GM19025 (cell line): ENCODE measurements at regions not wholly inside any gene's neighbourhood (a gene's known extent, or its start where the extent isn't known, plus 50 kb on each side); places are given as distances from the start of the nearest gene placed in this dataset.
"Not testable (repeated sequence)": the region's sequence is repeated elsewhere in the genome, so short reads cannot be mapped to it uniquely, and the experiment has no call there.

Experiments
- ATAC-seq: cut with Tn5 transposase; IDR thresholded peaks from one replicate; pipeline ENCODE4 v1.9.1; 2021; ENCODE audit warnings: mild to moderate bottlenecking, low read depth, moderate library complexity; ENCODE audit not compliant: unreplicated experiment

DNA sequence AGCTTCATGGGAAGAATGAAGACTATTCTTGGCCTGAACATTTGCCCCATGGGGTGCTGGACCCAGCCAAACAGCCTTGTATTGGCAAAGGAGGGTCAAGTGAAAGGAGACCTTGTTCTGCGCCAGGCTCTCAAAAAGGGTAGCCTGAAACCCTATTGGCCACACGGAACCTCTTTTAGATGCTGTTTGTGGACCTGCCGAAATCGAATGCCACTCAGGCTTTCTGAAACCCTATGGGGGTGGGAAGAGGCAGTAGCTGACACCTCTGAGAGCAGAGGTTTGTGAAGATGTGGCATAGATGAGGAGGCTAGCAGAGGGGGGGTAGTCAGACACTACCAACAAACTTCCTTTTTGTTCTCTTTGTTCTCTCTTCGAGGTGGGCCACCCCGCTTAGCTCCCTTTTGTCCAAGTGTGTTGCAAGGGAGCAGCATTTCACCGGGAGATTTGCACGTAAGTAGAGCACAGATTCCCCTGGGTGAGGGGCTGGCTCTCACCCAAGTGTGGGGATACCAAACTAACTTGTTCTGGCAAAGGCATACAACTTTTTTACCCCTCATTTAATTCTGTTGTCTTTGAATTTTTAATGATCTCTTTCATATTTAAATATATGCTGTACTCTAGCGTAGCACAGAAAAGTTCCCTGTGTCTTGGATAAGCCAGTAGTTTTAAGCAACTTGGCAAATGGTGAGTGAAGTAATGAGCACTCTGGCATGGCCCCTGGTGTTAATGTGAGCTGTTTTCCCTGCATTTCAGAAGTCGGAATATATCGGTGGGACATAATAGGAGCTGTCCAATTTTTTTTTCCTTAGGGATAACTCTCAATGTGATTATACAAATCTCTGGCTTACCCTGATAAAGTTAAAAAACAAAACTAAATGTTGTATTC lies 107.7 kb downstream of the SEPTIN7 start:
- no peak for ATAC-seq

DNA sequence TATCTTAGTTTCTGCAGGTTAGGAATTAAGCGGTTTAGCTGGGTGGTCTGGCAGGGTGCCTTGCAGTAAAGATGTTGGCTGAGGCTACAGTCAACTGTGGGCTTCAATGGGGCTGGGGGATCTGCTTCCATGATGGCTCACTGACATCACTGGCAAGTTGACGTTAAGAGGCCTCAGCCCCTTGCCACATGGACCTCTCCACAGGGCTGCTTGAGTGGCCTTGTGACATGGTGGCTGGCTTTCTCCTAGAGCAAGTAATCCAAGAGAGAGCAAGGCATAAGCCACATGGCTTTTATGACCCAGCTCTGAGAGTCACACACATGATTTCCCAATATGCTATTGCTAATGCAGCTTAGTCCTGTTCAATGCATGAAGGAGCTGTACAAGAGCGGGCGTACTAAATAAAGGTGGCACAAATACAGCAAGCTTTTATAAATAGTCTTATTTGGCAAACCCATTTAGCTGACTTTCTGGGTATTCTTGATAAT lies 109.1 kb downstream of the SEPTIN7 start:
- ATAC-seq: no peak

DNA sequence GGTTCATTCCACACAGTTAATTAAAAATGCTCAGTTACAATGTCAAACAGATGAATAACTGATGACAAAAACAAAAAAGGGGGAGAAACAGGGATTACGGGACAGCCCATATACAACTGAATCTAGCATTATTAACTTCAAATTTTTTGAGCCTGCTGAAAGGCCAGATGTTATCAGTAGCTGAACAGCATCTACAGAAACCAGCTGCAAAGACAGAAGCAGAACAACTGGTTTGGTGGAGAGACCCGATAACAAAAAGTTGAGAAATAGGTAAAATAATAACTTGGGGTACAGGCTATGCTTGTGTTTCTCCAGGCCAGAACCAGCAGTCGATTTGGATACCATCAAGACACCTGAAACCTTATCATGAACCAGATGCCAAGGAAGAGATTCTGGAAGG lies 109.8 kb downstream of the SEPTIN7 start:
- not testable (repeated sequence) for ATAC-seq

DNA sequence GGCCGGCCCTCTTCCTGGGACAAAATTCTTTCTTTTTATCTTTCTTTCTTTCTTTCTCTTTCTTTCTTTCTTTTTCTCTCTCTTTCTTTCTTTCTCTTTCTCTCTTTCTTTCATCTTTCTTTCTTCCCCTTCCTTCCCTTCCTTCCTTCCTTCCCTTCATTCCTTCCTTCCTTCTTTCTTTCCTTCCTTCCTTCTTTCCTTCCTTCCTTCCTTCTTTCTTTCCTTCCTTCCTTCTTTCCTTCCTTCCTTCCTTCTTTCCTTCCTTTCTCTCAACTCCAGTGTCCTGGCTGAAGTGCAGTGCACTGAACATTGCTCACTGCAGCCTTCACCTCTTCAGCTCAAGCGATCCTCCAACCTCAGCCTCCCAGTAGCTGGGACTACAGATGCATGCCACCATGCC lies 112.5 kb downstream of the SEPTIN7 start:
- ATAC-seq: not testable (repeated sequence)

DNA sequence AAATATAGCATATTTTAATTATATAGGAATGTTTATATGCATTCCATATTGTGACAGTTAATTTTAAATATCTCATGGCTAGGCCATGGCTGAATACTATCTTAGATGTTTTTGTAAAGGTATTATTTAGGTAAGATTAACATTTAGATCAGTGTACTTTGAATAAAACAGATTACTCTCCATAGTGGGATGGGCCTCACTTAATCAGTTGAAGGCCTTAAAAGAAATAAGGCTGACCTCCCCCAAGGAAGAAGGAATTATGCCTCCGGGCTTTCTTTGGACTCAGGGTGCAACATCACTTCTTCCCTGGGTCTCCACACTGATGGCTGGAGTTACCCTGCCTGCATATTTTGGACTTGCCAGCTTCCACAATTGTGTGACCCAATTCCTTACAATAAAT lies 113.4 kb downstream of the SEPTIN7 start:
- not testable (repeated sequence) for ATAC-seq

DNA sequence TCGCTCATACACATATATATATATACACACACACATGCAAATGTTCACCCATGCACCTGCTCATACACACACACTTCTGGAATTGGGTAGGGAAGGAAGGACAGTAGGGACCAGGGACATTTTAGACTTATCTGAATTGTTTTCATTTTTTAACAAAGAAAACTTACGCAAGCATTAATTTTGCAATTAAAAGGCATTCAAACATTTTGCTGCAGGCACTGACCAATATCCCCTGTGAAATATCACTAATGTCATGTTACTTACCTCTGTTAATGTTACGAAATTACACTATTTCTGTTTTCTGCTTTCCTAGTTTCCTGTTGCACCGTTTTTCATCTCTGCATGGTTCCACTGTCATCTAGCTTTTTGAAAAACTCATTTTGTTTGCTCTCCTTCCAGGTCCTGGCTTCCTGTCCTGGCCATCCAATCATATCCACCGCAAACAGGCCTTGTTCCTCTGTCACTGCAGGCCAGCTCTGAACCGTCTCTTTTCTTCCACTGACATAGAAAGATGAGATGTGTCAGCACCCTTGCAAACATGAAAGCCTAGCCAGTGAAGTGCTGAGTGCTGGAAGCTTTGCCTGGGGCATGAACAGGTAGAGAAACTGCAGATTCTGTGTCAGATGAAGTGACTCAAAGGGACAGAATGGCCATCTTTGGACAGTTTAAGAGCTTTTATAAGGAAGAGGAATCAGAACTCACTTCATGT lies 114.5 kb downstream of the SEPTIN7 start:
- ATAC-seq: not testable (repeated sequence)

DNA sequence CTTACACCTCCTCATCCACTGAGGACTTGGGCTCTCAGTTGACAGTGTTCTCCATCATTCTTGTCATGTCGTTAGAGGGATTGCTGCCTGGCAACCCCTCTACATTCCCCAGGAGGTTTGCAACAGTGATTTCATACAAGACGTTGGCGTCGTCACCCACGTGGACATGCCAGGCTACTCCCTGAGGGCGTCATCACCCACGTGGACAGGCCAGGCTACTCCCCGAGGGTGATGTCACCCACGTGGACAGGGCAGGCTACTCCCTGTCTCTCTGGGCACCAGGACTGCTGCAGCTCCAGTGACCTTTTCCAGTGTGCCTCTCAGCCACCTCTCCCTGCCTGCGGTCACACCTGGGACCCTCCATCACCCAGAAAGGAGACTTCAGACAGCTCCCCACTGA lies 117.4 kb downstream of the SEPTIN7 start:
- not testable (repeated sequence) for ATAC-seq

DNA sequence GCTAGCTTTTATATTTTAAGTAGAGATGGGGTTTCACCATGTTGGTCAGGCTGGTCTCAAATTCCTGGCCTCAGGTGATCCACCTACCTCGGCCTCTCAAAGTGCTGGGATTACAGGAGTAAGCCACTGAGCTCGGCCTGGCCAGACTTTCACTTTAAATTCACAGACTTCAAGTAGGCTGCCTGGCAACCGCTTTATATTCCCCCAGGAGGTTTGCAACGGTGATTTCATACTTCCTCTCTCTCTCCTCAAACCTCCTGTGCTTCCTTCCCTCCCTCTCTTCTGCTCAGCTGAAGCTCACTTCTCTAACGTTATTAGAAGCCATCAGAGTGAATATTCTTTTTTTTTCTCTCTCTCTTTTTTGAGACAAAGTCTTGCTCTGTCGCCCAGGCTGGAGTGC lies 118.8 kb downstream of the SEPTIN7 start:
- ATAC-seq: peak; percentile 59

DNA sequence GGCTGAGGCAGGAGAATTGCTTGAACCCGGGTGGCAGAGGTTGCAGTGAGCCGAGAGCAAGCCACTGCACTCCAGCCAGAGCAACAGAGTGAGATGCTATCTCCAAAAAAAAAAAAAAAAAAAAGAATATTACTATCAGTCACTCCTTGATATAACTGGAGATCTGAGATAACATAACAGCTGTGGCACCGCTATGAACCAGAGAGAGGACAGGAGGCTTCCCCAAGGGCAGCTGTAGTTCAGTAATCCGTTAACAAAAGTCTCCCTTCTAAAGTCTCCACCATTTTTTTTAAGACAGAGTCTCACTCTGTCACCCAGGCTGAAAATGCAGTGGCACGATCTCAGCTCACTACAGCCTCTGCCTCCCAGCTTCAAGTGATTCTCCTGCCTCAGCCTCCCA lies 120.5 kb downstream of the SEPTIN7 start:
- not testable (repeated sequence) for ATAC-seq

DNA sequence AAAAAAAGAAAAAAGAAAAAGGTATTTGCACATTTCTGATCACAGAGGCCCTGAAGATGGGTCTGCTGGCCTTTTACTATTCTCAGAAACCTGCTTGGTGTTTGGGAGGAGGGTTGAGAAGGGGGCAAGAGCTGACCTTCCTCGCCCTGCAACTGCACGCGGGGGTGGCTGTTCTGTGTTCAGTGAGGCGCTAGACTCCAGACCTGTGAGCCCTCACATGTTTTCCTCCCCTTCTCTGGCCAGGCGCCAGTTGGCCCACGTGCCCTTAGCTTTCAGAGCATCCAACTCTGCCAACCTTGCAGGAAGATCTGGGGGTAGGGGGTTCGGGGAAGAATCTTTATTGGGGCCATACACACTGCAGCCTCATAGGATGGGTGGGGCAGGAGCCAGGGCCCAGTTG lies 123.8 kb downstream of the SEPTIN7 start:
- not testable (repeated sequence) for ATAC-seq

DNA sequence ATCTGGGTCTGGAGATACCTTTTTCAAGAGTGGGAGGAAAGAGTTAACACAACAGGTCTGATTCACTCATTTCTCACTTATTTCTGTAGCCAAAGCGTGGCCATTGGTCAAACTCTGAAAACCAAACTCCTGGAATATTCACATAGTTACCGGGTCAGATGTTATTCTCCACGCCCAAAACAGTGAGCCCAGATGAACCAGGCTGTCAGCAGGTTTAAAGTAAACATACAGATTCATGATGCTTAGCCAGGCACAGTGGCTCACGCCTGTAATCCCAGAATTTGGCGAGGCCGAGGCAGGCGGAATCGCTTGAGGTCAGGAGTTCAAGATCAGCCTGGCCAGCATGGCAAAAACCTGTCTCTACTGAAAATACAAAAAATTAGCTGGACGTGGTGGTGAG lies 126.1 kb downstream of the SEPTIN7 start:
- ATAC-seq: not testable (repeated sequence)

DNA sequence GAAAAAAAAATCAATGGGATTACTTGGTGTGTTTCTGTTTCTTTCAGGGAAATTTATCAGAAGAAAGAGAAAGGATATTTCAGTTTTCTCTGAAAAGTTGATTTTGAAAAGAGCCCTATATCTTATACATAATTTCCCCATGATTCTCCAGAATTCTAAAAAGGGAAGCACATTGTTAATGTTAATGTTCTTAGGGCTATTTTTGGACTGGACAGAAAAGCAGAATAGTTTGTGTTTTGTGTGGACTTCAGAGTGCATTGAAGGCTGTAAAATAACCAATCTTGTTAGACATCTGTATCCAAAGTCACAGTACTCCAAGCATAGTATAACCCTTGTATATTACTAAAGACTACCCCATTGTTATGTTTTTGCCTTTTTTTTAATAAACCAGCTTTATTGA lies 130.3 kb downstream of the SEPTIN7 start:
- not testable (repeated sequence) for ATAC-seq

DNA sequence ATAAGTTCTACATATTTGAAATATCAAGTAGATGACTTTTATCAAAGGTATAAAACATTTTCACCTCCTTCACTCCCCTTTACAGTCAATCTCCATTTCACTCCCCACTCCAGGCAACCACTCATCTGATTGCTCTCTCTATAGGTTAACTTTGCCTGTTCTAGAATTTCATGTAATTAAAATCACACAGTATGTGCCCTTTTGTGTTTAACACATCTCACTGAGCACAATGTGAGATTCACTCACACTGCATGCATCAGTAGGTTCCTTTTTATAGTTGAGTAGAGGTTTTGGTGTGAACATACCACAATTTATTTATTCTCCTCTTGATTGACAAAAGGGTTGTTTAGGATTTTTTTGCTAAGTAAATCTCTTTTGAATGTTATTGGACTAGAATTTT lies 130.7 kb downstream of the SEPTIN7 start:
- ATAC-seq: not testable (repeated sequence)

DNA sequence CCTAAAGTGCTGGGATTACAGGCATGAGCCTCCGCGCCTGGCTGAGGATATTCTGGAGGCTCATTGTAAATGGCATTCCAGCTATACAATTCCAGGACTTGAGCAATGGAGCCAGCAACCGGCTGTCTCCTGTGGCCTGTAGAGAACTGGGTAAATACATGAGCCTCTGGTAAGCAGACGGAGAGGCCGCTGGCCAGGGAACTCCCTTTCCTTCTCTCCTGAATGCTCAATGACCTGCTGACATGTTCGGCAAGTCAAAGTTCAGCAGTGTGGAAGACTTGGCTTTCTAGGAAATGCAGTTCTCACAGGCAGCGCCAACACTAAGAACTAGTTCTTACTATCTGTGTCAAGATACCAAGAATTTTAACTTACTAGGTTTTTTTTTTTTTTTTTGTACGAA lies 139.8 kb downstream of the SEPTIN7 start:
- ATAC-seq: not testable (repeated sequence)

DNA sequence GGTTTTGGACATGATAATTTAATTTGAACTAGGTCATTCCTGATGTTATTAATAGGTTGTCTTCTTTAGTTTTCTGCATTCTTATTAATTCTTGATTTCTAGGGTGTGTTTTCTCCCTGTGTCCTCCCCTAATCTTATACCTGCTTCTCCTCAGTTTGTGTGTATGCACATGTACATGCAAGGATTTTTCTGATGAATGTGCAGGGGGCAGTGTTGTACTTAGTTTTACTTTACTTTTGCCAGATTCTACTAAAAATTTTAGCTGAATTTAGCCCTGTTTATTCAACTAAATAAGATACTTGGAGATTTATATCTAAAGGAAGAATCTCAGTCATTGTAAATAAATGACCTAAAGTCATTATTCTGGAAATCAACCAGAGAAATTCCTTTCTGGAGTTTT lies 144.8 kb downstream of the SEPTIN7 start:
- not testable (repeated sequence) for ATAC-seq

DNA sequence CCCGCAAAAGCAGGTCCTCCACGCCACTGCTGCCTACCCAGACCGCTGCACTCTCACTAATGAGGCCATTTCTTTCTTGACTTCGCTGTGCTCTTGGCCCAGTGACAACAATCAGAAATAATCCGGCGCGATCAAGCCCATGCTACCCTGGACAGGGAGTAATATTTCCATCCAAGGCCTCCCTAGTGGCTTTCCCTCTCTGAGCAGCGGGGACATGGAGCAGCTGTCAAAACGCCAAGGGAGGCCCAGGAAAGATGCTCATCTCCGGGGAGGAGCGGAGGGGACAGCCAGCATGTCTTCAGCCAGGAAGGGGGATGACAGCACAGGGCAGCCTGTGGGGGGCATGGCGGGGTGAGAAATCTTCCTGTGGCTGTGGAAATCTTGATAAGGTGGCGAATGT lies 154.9 kb downstream of the SEPTIN7 start:
- not testable (repeated sequence) for ATAC-seq

DNA sequence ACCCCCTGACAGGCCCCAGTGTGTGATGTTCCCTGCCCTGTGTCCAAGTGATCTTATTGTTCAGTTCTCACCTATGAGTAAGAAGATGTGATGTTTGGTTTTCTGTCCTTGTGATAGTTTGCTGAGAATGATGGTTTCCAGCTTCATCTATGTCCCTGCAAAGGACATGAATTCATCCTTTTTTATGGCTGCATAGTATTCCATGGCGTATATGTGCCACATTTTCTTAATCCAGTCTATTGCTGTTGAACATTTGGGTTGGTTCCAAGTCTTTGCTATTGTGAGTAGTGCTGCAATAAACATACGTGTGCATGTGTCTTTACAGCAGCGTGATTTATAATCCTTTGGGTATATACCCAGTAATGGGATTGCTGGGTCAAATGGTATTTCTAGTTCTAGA lies 156.1 kb downstream of the SEPTIN7 start:
- ATAC-seq: not testable (repeated sequence)

DNA sequence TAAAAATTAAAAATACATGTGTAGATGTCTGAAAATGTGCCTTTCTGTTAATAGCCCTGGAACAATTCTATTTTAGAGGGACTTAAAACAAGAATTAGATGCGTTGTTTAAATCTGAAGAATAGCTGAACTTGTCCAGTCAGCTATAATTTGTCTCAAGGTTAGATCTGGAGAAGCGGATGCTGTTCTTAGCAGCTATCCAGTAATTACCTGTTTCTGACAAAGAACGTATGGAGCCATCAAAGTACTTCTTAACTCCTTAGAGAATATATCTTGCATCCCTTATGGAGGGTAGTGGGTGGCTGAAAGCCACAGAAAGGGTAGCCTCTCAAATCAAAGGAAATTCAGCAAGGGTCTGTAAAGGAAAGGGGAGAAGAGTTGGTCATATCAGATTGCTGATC lies 160.4 kb downstream of the SEPTIN7 start:
- not testable (repeated sequence) for ATAC-seq

DNA sequence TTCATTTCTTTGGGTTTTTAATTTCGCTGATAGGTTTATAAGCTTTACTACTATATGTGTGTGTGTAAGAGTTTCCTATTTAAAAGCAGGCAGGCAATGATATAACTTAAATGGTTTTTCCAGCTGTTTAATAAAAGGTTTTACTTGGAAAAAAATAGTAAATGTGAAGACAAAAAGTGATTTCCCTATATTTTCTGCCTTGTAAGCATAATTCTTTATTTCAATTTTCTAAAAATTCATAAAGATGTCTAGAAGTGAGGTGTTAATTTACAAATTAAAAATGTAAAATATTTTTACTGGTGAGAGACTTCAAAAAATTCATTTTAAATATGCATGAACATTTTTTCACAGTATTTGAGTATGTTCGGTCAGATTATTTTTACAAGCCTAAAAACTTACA lies 161.8 kb downstream of the SEPTIN7 start:
- not testable (repeated sequence) for ATAC-seq

DNA sequence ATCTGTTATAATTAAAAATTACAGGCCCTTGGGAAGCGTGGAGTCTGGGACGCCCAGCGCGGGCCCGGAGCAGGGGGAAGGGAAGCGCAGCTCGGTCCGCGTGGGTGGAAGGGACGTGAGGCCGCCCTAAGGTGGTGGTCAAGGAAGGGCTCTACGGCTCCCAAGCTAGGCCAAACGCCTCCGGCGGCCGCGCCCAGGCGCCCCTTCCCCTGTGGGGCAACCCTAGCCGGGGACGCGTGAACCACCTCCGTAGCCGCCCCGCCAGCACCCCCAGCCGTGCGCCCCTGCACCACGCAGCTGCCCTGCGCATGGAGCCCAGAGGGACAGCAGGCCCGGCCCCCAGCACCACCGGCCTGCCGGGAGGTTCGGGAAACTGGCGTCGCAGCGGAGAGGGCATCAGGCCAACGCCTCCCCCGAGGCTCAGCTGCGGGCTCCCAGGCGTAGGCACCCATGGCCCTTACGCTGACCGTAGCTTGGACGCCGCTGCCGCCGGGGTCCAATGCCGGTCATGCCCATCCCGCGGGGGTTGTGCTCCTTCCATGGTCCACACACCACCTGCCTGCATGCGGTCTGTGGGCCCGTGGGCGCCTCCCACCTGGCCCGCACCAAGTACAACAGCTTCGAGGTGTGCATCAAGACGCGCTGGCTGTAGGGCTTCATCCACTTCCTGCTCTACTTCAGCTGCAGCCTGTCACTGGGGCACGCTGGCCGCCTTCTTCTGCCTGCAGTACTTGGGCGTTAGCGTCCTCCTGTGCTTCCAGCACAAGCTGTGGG lies 166.7 kb downstream of the SEPTIN7 start:
- ATAC-seq: no peak
